ENCODE measurements at regions not wholly inside any gene's neighbourhood (a gene's known extent, or its start where the extent isn't known, plus 50 kb on each side); places are given as distances from the start of the nearest gene placed in this dataset.

DNA sequence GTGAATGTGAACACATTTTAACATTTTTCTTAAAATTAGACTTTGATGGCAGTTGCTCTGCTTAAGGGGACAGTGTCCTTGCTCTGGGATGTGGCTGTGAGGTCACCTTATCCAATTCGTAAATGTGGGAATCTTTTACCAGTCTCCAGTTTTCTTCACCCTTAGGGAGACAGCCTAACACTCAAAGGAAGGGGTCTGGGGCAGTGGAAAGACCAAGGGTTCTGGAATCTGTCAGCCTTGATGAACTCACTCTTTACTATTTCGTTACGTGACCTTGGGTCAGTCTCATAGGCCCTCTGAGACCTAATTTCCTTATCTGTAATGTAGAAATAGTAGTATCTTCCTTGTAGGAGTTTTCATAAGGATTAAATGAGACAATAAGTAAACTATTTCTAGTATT, 245.6 kb upstream of the ATP2B1 start:
- no peak for TF ChIP-seq POLR2A (IDR thresholded peaks at IDR 0.05)
- TF ChIP-seq, protein P1, sequence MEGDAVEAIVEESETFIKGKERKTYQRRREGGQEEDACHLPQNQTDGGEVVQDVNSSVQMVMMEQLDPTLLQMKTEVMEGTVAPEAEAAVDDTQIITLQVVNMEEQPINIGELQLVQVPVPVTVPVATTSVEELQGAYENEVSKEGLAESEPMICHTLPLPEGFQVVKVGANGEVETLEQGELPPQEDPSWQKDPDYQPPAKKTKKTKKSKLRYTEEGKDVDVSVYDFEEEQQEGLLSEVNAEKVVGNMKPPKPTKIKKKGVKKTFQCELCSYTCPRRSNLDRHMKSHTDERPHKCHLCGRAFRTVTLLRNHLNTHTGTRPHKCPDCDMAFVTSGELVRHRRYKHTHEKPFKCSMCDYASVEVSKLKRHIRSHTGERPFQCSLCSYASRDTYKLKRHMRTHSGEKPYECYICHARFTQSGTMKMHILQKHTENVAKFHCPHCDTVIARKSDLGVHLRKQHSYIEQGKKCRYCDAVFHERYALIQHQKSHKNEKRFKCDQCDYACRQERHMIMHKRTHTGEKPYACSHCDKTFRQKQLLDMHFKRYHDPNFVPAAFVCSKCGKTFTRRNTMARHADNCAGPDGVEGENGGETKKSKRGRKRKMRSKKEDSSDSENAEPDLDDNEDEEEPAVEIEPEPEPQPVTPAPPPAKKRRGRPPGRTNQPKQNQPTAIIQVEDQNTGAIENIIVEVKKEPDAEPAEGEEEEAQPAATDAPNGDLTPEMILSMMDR (IDR thresholded peaks at IDR 0.05), result no peak

All from heart left ventricle (tissue), 13 donors.